MG63 (cell line): ENCODE measurements at regions not wholly inside any gene's neighbourhood (a gene's known extent, or its start where the extent isn't known, plus 50 kb on each side); places are given as distances from the start of the nearest gene placed in this dataset.
"Not testable (repeated sequence)": the region's sequence is repeated elsewhere in the genome, so short reads cannot be mapped to it uniquely, and the experiment has no call there.

Experiments used
- DNase-seq: peaks from one replicate; pipeline ENCODE4 v3.0.0-alpha.2; 2020
- H3K27me3 ChIP-seq: fragments of 250-450 bp; sonication (Bioruptor Pico); 2 replicates; pipeline ENCODE4 v1.5.1; 2020; ENCODE audit warnings: mild to moderate bottlenecking, moderate library complexity
- H3K36me3 ChIP-seq: fragments of 250-450 bp; sonication (Bioruptor Pico); 2 replicates; pipeline ENCODE4 v1.5.1; 2020; ENCODE audit warnings: mild to moderate bottlenecking, moderate library complexity
- H3K4me3 ChIP-seq: fragments of 250-450 bp; sonication (Bioruptor Pico); 2 replicates; pipeline ENCODE4 v1.5.1; 2020; ENCODE audit warnings: mild to moderate bottlenecking, moderate library complexity
- H3K9me3 ChIP-seq: fragments of 250-450 bp; sonication (Bioruptor Pico); 2 replicates; pipeline ENCODE4 v1.5.1; 2020; ENCODE audit warnings: mild to moderate bottlenecking, moderate library complexity

DNA sequence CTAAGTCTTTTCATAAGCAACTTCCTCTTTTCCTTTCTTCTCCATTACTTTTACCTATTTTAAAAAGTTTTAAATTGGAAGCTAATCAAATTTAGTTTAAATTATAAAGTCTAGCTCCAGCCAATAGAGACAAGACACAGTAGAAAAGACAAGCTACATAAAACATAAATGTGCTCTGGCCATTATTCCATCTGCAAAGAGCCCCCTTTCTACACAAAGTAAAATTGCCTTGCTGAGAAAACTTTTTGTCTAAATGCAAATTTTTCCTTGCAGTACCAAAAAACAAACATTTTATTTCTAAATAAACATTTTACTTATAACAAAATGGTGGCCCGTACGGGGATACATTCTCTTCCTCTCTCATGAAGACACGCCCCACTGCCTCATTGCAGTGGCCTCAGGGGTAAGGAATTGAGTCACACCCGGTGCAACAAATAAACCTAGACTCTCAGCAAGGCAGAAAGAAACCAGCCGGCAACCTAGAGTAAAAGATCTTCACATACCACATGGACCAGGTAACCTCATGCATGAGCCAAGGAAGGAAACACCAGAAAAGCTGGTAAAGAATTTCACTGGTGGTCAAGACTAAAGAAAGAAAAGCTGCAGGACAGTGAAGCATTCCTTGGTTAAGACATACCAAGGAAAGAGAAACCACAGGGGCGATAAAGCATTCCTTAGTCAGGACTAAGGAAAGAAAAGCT, 71.6 kb upstream of the ZNF746 start:
- DNase-seq, result no peak
- Histone ChIP-seq H3K36me3 (peaks cover 12% of the 10 kb centered on the region), H3K4me3 (no peak overlapping the region)

DNA sequence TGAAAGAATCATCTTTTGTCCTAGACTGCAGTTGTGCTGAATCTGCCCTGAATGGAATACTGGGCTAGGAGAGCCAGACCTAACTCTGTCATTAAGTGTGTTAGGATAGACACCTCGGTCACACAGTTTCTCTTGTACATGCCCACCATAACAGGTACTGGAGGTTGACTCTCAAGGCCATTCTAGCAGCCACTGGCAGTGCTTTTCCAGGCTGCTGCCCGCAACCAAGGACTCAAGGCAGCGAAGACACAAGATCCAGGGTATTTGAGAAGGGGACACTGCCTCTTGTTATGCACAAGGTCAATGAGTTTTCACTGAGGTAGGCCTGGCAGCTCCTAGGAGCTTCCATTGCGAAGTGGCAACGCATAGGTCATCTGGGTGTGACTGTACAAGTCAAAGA, 70.6 kb upstream of the ZNF746 start:
- peaks cover 12% of the 10 kb centered on the region for H3K36me3 ChIP-seq
- peaks cover 3% of the 10 kb centered on the region for H3K9me3 ChIP-seq
- DNase-seq, result no peak

More for the DNA sequence above, 71.6 kb upstream of the ZNF746 start:
- Histone ChIP-seq H3K9me3 (peaks cover 3% of the 10 kb centered on the region), H3K27me3 (no peaks in the 10 kb centered on the region)

DNA sequence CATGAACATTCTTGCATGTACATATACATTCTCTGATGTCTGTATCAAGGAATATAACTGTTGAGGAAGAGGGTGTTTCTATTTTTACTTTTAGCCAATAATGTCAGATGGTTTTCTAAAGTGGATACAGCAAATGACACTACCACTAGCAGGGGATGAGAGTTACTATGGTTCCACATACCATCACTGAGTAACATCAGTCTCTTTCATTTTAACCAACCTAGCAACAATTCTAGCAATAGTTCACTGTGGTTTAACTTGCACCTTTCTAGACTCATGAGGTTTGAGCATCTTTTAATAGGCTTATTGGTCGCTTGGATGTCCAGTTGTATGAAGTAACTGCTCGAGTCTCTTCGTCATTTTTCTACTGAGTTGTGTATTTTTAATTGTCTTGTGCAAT, 68.5 kb upstream of the ZNF746 start:
- peaks cover 8% of the 10 kb centered on the region for H3K36me3 ChIP-seq
- no peaks in the 10 kb centered on the region for H3K27me3 ChIP-seq
- H3K4me3 ChIP-seq, result no peak overlapping the region
- H3K9me3 ChIP-seq, result peaks cover 3% of the 10 kb centered on the region
- DNase-seq, result no peak

More for the DNA sequence above, 70.6 kb upstream of the ZNF746 start:
- Histone ChIP-seq H3K27me3 (no peaks in the 10 kb centered on the region), H3K4me3 (no peak overlapping the region)

DNA sequence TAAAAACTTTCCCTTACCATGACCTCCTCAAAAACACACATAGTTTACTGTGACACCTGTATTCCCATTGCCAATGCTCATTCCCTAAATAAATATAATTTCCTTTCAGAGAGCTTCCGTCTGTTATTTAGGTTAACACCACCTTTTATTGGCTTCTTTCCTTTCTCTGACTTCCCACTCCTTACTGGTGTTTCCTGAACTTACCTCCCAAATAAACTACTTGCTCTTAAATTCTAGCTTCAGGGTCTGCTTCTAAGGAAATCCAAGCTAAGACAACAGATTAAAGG, 67.4 kb upstream of the ZNF746 start:
- no peak for DNase-seq
- Histone ChIP-seq H3K9me3 (peaks cover 3% of the 10 kb centered on the region), H3K4me3 (no peak overlapping the region), H3K36me3 (peaks cover 8% of the 10 kb centered on the region), H3K27me3 (no peaks in the 10 kb centered on the region)

DNA sequence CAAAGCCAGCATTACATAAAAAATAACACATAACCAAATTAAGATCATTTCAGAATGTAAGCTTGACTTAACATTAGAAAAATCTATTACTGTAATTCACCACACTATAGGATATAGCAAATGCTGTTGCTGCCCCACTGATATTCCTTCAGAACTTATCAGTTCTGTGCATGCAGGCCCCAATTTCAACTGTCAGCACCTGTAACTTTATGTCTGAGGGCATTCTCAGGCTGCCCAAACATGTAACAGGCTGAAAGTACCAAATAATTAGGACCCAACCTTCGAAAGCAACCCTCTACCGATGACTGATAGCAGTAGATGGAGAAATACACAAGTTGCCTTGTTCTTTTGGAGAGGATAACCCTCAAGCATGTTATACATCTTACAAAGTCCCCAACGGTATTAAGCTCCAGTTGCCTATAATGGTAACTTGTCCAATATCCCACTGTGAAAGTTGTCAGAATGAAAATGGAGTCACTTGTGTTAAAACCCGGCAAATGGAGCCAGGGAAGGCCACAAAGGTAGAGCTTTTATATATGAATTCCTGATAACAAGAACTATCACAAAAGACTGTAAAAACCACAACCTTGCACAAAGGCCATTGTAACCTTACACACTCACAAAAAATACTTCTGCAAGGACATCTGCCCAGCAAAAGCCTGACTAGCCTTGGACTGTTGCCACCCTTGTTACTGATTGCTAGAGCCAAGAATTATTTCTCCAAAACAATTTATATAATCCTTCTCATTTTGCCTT, 66.9 kb upstream of the ZNF746 start:
- Histone ChIP-seq H3K27me3 (no peaks in the 10 kb centered on the region), H3K36me3 (peaks cover 8% of the 10 kb centered on the region), H3K9me3 (peaks cover 3% of the 10 kb centered on the region), H3K4me3 (no peak overlapping the region)
- DNase-seq, result no peak

DNA sequence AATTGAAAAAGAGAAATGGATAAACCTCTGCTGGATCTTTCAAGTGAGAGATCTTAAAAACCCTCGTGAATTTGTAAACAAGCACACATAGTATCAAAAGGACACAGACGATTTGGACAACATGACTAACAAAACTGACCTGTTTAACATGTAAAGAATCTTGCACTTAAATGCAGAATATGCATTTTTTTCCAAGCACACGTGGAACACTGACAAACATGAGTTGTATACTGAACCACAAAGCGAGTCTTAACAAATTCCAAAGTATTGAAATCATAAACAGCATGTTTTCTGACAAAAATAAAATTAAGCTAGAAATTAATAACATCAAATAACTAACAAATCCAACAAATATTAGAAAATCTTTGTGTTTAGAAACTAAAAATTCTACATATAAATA, 65.0 kb upstream of the ZNF746 start:
- Histone ChIP-seq H3K36me3 (peaks cover 5% of the 10 kb centered on the region), H3K9me3 (no peaks in the 10 kb centered on the region), H3K27me3 (no peaks in the 10 kb centered on the region), H3K4me3 (no peak overlapping the region)
- DNase-seq, result no peak

DNA sequence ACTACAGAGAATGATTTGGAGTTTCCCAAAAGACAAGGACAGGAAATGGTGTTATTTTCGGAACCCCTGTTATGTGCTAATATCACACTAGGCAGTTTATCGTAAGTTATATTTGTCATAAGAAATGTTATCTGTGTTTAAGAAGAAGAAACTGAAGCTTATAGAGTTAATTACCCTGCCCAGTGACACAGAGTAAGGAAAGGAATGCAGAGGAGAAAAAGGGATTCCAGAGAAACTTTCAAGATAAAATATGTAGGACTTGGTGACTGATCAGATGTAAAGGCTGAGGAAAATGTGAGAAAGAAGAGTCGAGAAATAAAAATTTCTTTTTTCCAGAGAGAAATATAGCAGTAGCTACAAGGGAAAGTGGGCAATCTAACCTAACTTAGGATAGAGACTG, 63.5 kb upstream of the ZNF746 start:
- H3K9me3 ChIP-seq, result no peaks in the 10 kb centered on the region
- no peaks in the 10 kb centered on the region for H3K27me3 ChIP-seq
- H3K36me3 ChIP-seq, result no peaks in the 10 kb centered on the region; the same call in none of the 2 replicates
- H3K4me3 ChIP-seq, result no peak overlapping the region
- DNase-seq, result no peak

DNA sequence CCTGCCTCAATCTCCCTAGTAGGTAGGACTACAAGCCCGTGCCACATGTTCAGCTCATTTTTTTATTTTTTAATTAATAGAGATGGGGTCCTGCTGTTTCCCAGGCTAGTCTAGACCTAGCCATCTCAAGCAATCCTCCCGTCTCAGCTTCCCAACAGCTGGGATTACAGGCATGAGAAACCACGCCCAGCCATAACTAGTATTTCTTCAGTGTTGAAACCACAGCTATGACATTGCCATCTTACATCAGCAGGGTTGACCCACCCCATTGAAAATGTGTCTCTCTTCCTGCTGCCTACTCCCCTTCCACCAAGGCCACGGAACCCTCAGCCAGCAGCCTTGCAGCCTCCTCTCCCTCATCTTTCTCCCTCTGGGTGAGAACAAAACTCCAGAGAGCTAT, 62.1 kb upstream of the ZNF746 start:
- H3K36me3 ChIP-seq, result no peaks in the 10 kb centered on the region; the same call in 1 of the 2 replicates
- no peaks in the 10 kb centered on the region for H3K27me3 ChIP-seq
- no peaks in the 10 kb centered on the region for H3K9me3 ChIP-seq
- no peak overlapping the region for H3K4me3 ChIP-seq
- no peak for DNase-seq

DNA sequence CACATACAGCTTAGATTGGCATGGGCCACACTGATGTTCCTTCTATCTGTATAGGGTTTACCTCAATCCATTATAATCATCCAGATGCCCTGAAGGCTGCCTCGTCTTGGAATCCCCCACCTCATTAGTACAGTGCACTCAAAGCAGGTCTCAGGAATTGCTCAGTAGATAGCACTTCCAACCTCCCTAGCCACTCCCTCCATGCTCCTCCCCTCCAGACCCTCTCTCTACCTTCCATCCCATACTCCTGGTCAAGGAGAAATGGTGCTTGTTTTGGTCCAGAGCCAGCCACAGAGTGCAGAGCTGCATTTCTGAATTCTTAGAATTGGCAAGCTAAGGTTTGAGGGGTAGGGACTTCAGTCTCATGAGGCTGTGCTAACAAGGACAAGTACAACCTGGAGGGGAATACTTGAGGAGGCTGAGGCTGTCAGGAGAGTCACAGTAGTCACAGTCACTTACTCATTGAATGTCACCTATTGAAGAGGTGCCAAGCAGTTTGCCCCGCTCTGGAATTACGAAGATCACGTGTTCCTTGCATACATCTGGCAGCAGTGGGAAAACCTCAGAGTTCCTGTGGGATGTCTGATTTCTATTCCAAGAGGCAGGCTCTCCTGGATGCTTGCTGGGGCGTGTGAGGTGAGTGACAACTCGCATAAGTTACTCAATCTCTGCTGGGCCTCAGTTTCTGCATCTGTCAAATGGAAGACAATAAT, 60.7 kb upstream of the ZNF746 start:
- H3K36me3 ChIP-seq, result no peaks in the 10 kb centered on the region
- no peaks in the 10 kb centered on the region for H3K27me3 ChIP-seq
- no peak for DNase-seq
- H3K9me3 ChIP-seq, result no peaks in the 10 kb centered on the region
- H3K4me3 ChIP-seq, result no peak overlapping the region

DNA sequence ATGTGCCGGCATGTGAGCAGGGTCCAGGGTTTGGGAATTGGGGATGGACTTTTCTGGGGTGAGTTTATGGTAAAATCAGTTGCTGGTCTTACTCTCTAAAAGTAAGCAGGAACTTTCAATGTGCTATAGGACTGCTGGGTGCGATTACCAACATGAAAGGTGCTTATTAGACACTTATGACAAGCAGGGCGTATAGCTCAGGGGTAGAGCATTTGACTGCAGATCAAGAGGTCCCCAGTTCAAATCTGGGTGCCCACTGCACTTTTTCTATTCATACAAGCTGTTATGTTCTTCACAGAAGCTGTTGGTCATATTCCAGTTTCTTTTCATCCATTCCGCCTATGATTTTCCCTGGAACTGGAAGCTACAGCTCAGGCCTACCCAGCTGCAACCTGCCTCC, 58.9 kb upstream of the ZNF746 start:
- not testable (repeated sequence) for H3K4me3 ChIP-seq, H3K27me3 ChIP-seq, H3K9me3 ChIP-seq, H3K36me3 ChIP-seq, DNase-seq

DNA sequence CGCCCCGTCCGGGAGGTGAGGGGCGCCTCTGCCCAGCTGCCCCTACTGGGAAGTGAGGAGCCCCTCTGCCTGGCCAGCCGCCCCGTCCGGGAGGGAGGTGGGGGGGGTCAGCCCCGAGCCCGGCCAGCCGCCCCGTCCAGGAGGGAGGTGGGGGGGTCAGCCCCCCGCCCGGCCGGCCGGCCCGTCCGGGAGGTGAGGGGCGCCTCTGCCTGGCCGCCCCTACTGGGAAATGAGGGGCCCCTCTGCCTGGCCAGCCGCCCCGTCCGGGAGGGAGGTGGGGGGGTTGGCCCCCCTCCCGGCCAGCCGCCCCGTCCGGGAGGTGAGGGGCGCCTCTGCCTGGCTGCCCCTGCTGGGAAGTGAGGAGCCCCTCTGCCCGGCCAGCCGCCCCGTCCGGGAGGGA, 57.2 kb upstream of the ZNF746 start:
- H3K4me3 ChIP-seq, H3K9me3 ChIP-seq, DNase-seq, H3K27me3 ChIP-seq: not testable (repeated sequence)
- peaks cover 17% of the 10 kb centered on the region for H3K36me3 ChIP-seq

DNA sequence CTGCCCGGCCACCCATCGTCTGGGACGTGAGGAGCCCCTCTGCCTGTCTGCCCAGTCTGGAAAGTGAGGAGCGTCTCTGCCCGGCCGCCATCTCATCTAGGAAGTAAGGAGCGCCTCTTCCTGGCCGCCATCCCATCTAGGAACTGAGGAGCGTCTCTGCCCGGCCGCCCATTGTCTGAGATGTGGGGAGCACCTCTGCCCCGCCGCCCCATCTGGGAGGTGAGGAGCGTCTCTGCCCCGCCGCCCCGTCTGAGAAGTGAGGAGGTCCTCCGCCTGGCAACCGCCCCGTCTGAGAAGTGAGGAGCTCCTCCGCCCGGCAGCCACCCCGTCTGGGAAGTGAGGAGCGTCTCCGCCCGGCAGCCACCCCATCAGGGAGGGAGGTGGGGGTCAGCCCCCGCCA, 56.4 kb upstream of the ZNF746 start:
- H3K36me3 ChIP-seq, result peaks cover 20% of the 10 kb centered on the region

DNA sequence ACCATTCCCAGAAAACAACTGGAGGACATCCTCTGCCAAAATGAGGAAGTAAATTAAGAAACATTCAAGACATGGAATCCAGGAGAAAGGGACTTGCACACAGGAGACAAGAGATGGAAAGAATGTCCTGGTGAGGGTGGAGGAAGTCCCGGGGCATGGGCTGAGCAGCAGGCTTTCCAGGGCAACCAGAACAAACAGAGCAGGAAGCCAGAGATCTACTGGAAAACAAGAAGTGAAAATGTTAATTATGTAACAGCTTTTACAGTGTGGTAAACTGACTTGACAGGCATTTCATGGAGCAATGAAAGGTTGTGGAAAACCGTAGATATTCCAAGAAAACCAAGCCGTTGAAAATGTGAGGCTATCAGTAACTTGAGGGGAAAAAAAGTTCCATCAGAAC, 55.2 kb upstream of the ZNF746 start:
- H3K9me3 ChIP-seq, result no peaks in the 10 kb centered on the region
- peaks cover 27% of the 10 kb centered on the region for H3K36me3 ChIP-seq
- no peak for DNase-seq
- H3K27me3 ChIP-seq, result no peaks in the 10 kb centered on the region
- H3K4me3 ChIP-seq, result no peak overlapping the region

More for the DNA sequence above, 56.4 kb upstream of the ZNF746 start:
- not testable (repeated sequence) for H3K27me3 ChIP-seq, H3K9me3 ChIP-seq, H3K4me3 ChIP-seq, DNase-seq
